B cell (primary cell): ENCODE measurements at regions not wholly inside any gene's neighbourhood (a gene's known extent, or its start where the extent isn't known, plus 50 kb on each side); places are given as distances from the start of the nearest gene placed in this dataset.

Experiments used
- ATAC-seq: fragments of 200-7000 bp; cut with Tn5 transposase; one replicate; pipeline ENCODE4 v1.10.0; 2021; ENCODE audit warnings: low read depth, mild to moderate bottlenecking, moderate number of reproducible peaks, moderate library complexity
- CTCF ChIA-PET: fragments of 350-600 bp; sonication (Branson Sonifier 250); formaldehyde crosslinking; loops from one replicate; lab custom pipeline; 2021; ENCODE audit warnings: antibody characterized with exemption, inconsistent platforms; lab: Charles Lee
- POLR2A ChIA-PET: fragments of 350-600 bp; sonication (Branson Sonifier 250); formaldehyde crosslinking; loops from one replicate; lab custom pipeline; 2021; ENCODE audit warnings: antibody characterized with exemption; lab: Charles Lee
- DNase-seq: peaks from one replicate; pipeline ENCODE4 v3.0.0; 2013
- H2AFZ ChIP-seq: 2 replicates; pipeline ENCODE4 v1.6.1; 2012; ENCODE audit warnings: mild to moderate bottlenecking, low read depth, low read length; ENCODE audit not compliant: insufficient read depth, poor library complexity, severe bottlenecking
- H3K27ac ChIP-seq, 2 donors: 1 replicate in 1 of 2; 2 replicates in 1 of 2; pipeline ENCODE4 v1.5.1; 2012 to 2013; ENCODE audit warnings: low read length in 2 of 2, mild to moderate bottlenecking in 2 of 2, moderate library complexity in 1 of 2
- H3K27me3 ChIP-seq, 4 experiments: fragments of 200-600 bp in 1 of 4; sonication (generic) in 1 of 4; replicated peaks in 1 of 4; 1 replicate in 2 of 4; 2 replicates in 2 of 4; pipeline versions ENCODE4 v1.6.1 to v1.7.0; 2013 to 2016; ENCODE audit warnings: low read length in 3 of 4, mild to moderate bottlenecking in 2 of 4, mixed read lengths in 1 of 4, moderate library complexity in 1 of 4; ENCODE audit not compliant: insufficient read depth in 4 of 4, control insufficient read depth in 3 of 4; ENCODE audit errors: control extremely low read depth in 1 of 4
- H3K36me3 ChIP-seq, 2 experiments: replicated peaks in 1 of 2; 1 replicate in 1 of 2; 2 replicates in 1 of 2; pipeline versions ENCODE4 v1.6.1 to v1.7.1; 2013; ENCODE audit warnings: low read length in 1 of 2; ENCODE audit not compliant: insufficient read depth in 2 of 2, control insufficient read depth in 1 of 2; ENCODE audit errors: control extremely low read depth in 1 of 2, extremely low read depth in 1 of 2
- H3K4me1 ChIP-seq, 2 donors: fragments of 200-600 bp in 1 of 2; sonication (generic) in 1 of 2; 1 replicate in 1 of 2; 2 replicates in 1 of 2; pipeline versions ENCODE4 v1.5.1 to v1.6.1; 2013 to 2017; ENCODE audit warnings: low read length in 2 of 2; ENCODE audit not compliant: control insufficient read depth in 2 of 2, insufficient read depth in 2 of 2
- H3K4me2 ChIP-seq: replicated peaks from 2 replicates; pipeline ENCODE3; 2012; ENCODE audit warnings: mild to moderate bottlenecking, low read depth, low read length; ENCODE audit not compliant: poor library complexity, severe bottlenecking
- H3K4me3 ChIP-seq, 5 experiments: fragments of 200-600 bp in 1 of 5; sonication (generic) in 1 of 5; 1 replicate in 3 of 5; 2 replicates in 2 of 5; pipeline versions ENCODE4 v1.5.1 to v1.7.0; 2011 to 2016; ENCODE audit warnings: low read length in 4 of 5, mild to moderate bottlenecking in 4 of 5, low read depth in 2 of 5, control low read depth in 1 of 5, moderate library complexity in 1 of 5; ENCODE audit not compliant: insufficient read depth in 1 of 5; ENCODE audit errors: control extremely low read depth in 1 of 5, extremely low read depth in 1 of 5
- H3K79me2 ChIP-seq: fragments of 200-600 bp; sonication (generic); one replicate; pipeline ENCODE4 v1.6.0; 2016; ENCODE audit warnings: low read length; ENCODE audit not compliant: control insufficient read depth, insufficient read depth
- H3K9ac ChIP-seq: fragments of 200-600 bp; sonication (generic); 2 replicates; pipeline ENCODE4 v1.6.1; 2017; ENCODE audit warnings: mild to moderate bottlenecking, low read length, moderate library complexity
- H3K9me3 ChIP-seq, 3 donors: one replicate each; pipeline versions ENCODE4 v1.6.1 to v1.7.1; 2013; ENCODE audit warnings: low read length in 2 of 3; ENCODE audit not compliant: control insufficient read depth in 2 of 3, insufficient read depth in 1 of 3; ENCODE audit errors: control extremely low read depth in 1 of 3
- H4K20me1 ChIP-seq: 2 replicates; pipeline ENCODE4 v1.6.0; 2012; ENCODE audit warnings: mild to moderate bottlenecking, low read length; ENCODE audit not compliant: insufficient read depth, control insufficient read depth, poor library complexity, severe bottlenecking
- H3K27ac Mint-ChIP-seq: one replicate; pipeline ENCODE4 v1.8.0; 2021; ENCODE audit warnings: mixed read lengths
- H3K27me3 Mint-ChIP-seq: one replicate; pipeline ENCODE4 v1.8.0; 2021; ENCODE audit warnings: mixed read lengths
- H3K4me1 Mint-ChIP-seq: one replicate; pipeline ENCODE4 v1.8.0; 2021; ENCODE audit warnings: mixed read lengths
- H3K4me3 Mint-ChIP-seq: one replicate; pipeline ENCODE4 v1.8.0; 2021; ENCODE audit warnings: mixed read lengths
- H3K9me3 Mint-ChIP-seq: one replicate; pipeline ENCODE4 v1.8.0; 2022; ENCODE audit warnings: mixed read lengths; ENCODE audit not compliant: insufficient read depth
- CTCF ChIP-seq: fragments of 200-600 bp; IDR thresholded peaks from one replicate; pipeline ENCODE4 v1.8.0; 2022; ENCODE audit warnings: antibody characterized with exemption, mild to moderate bottlenecking
- EZH2 ChIP-seq: IDR thresholded peaks from 2 replicates; pipeline ENCODE4 v1.6.1; 2012; ENCODE audit warnings: borderline replicate concordance, low read depth, mild to moderate bottlenecking, moderate library complexity, low read length; ENCODE audit not compliant: insufficient read depth, poor library complexity, severe bottlenecking
- WGBS: methylation state at CpG from one replicate; pipeline ENCODE4 v1.1.5; 2013; ENCODE audit warnings: missing lambda C conversion rate; ENCODE audit not compliant: insufficient coverage; 5-methylcytosine and 5-hydroxymethylcytosine counted together
- intact Hi-C: fragments of 100-400 bp; cut with micrococcal nuclease; formaldehyde crosslinking; loops from one replicate; pipeline ENCODE4 v1.10.0; 2022

- no peaks in the 10 kb centered on the region for H3K79me2 ChIP-seq
- no peak overlapping the region for H3K9ac ChIP-seq
- ChIA-PET CTCF (no interaction called here), POLR2A (no interaction called here)
- H3K9me3 Mint-ChIP-seq: peaks cover 2% of the 10 kb centered on the region
- ATAC-seq: no peak
- no peaks in the 10 kb centered on the region for H3K36me3 ChIP-seq
- peaks cover 0 to 9% (median 0%) of the 10 kb centered on the region in 3 donors for H3K9me3 ChIP-seq
- H3K4me3 ChIP-seq: no peak overlapping the region
- no peaks in the 10 kb centered on the region for H3K27me3 ChIP-seq
- peaks cover 13% of the 10 kb centered on the region for H3K4me1 Mint-ChIP-seq
- no peak overlapping the region for H3K27ac ChIP-seq
- no peak overlapping the region for H3K4me2 ChIP-seq
- no peak overlapping the region for H3K27ac Mint-ChIP-seq
- H2AFZ ChIP-seq: no peak overlapping the region
- no peaks in the 10 kb centered on the region for H4K20me1 ChIP-seq
- H3K4me1 ChIP-seq: peaks cover 0 to 5% of the 10 kb centered on the region in 2 donors
- no peak overlapping the region for H3K4me3 Mint-ChIP-seq
- TF ChIP-seq EZH2 (no peak), CTCF (no peak)
- WGBS: 82% methylated on average over 2 of the region's 4 CpGs
- no peaks in the 10 kb centered on the region for H3K27me3 Mint-ChIP-seq
- no peak for DNase-seq
- intact Hi-C loops: no loop called here
These were observed 1461.9 kb downstream of the UQCRFS1 start for GRCh38 chr19:27751044-27751391.

GRCh38 chr19:27750391-27751043, 1462.4 kb downstream of the UQCRFS1 start:
- TF ChIP-seq CTCF: no peak
- TF ChIP-seq EZH2: no peak
- Histone ChIP-seq H3K79me2 (no peaks in the 10 kb centered on the region), H3K27ac (no peak overlapping the region), H3K4me2 (no peak overlapping the region), H3K36me3 (no peaks in the 10 kb centered on the region), H3K9me3 (peaks cover 0 to 9% (median 0%) of the 10 kb centered on the region in 3 donors), H4K20me1 (no peaks in the 10 kb centered on the region), H3K27me3 (no peaks in the 10 kb centered on the region), H3K4me1 (peaks cover 0 to 5% of the 10 kb centered on the region in 2 donors), H3K9ac (no peak overlapping the region), H3K4me3 (no peak overlapping the region), H2AFZ (no peak overlapping the region)
- intact Hi-C loops: no loop called here
- POLR2A ChIA-PET: no interaction called here
- Mint-ChIP-seq H3K4me1 (peaks cover 14% of the 10 kb centered on the region), H3K27me3 (no peaks in the 10 kb centered on the region), H3K9me3 (peaks cover 2% of the 10 kb centered on the region), H3K4me3 (no peak overlapping the region), H3K27ac (no peak overlapping the region)
- DNase-seq (no peak), ATAC-seq (no peak)
- CTCF ChIA-PET: no interaction called here
- 97% methylated on average over 3 of the region's 6 CpGs for WGBS
